ENCODE measurements at regions not wholly inside any gene's neighbourhood (a gene's known extent, or its start where the extent isn't known, plus 50 kb on each side); places are given as distances from the start of the nearest gene placed in this dataset.

DNA sequence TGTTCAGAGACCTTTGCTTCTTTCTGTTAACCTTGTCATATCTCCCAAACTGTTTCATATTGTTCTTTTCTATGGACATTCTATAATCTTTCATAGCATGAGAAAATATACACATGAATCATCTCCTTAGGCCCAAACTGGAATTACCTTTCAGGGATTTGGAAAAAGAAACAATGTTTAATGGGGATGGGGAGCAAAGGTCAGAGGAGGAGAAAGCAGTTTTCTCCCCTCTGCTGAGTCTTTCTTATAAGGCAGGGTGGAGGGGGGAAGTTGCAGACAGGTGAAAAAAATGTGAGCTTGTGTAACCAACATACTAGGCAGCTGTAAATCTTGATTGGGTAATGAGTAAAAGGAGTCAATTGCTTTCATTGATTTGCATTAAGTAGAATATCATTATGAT lies 164.1 kb downstream of the BRINP2 start:
- H3K4me2 ChIP-seq = no peak overlapping the region
- no peaks in the 10 kb centered on the region for H3K27me3 ChIP-seq (ENCODE audit: insufficient read depth, low read depth)
- H3K9ac ChIP-seq = no peak overlapping the region
- no peaks in the 10 kb centered on the region for H4K20me1 ChIP-seq (ENCODE audit: insufficient read depth)
- H3K27ac ChIP-seq = no peak overlapping the region
- no peak overlapping the region for H3K4me3 ChIP-seq (IDR thresholded peaks at IDR 0.05; ENCODE audit: insufficient read depth, low read depth, low read length)
- TF ChIP-seq, protein P1, sequence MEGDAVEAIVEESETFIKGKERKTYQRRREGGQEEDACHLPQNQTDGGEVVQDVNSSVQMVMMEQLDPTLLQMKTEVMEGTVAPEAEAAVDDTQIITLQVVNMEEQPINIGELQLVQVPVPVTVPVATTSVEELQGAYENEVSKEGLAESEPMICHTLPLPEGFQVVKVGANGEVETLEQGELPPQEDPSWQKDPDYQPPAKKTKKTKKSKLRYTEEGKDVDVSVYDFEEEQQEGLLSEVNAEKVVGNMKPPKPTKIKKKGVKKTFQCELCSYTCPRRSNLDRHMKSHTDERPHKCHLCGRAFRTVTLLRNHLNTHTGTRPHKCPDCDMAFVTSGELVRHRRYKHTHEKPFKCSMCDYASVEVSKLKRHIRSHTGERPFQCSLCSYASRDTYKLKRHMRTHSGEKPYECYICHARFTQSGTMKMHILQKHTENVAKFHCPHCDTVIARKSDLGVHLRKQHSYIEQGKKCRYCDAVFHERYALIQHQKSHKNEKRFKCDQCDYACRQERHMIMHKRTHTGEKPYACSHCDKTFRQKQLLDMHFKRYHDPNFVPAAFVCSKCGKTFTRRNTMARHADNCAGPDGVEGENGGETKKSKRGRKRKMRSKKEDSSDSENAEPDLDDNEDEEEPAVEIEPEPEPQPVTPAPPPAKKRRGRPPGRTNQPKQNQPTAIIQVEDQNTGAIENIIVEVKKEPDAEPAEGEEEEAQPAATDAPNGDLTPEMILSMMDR (conservative IDR thresholded peaks at IDR 0.05; ENCODE audit: low read depth, low read length) = no peak
- no peaks in the 10 kb centered on the region for H3K36me3 ChIP-seq (ENCODE audit: insufficient read depth)
- H3K79me2 ChIP-seq (ENCODE audit: insufficient read depth, low read depth) = no peaks in the 10 kb centered on the region
- H3K4me1 ChIP-seq (ENCODE audit: low read depth, poor library complexity, severe bottlenecking) = no peaks in the 10 kb centered on the region
- no peak overlapping the region for H2AFZ ChIP-seq (ENCODE audit: low read depth)

GRCh38 chr1:177333936-177334595 lies 163.3 kb downstream of the BRINP2 start:
- H3K79me2 ChIP-seq (ENCODE audit: insufficient read depth, low read depth) = no peaks in the 10 kb centered on the region
- no peaks in the 10 kb centered on the region for H3K4me1 ChIP-seq (ENCODE audit: low read depth, poor library complexity, severe bottlenecking)
- H4K20me1 ChIP-seq (ENCODE audit: insufficient read depth) = no peaks in the 10 kb centered on the region
- H3K9ac ChIP-seq = no peak overlapping the region
- no peak overlapping the region for H3K4me2 ChIP-seq
- TF ChIP-seq, protein P1 (conservative IDR thresholded peaks at IDR 0.05; ENCODE audit: low read depth, low read length) = no peak
- no peaks in the 10 kb centered on the region for H3K27me3 ChIP-seq (ENCODE audit: insufficient read depth, low read depth)
- H3K4me3 ChIP-seq (IDR thresholded peaks at IDR 0.05; ENCODE audit: insufficient read depth, low read depth, low read length) = no peak overlapping the region
- H3K36me3 ChIP-seq (ENCODE audit: insufficient read depth) = no peaks in the 10 kb centered on the region
- no peak overlapping the region for H3K27ac ChIP-seq
- H2AFZ ChIP-seq (ENCODE audit: low read depth) = no peak overlapping the region
